Uterus (tissue), 2 donors: ENCODE measurements at regions not wholly inside any gene's neighbourhood (a gene's known extent, or its start where the extent isn't known, plus 50 kb on each side); places are given as distances from the start of the nearest gene placed in this dataset.

Experiments used
- CTCF ChIP-seq, 4 experiments: fragments of 200-600 bp in 2 of 4; fragments of 450-650 bp in 2 of 4; sonication (generic) in 2 of 4; IDR thresholded peaks; one replicate each; pipeline ENCODE4 v1.5.1; 2016 to 2019; ENCODE audit warnings: antibody characterized with exemption in 4 of 4, mild to moderate bottlenecking in 2 of 4, moderate library complexity in 1 of 4
- POLR2A ChIP-seq, 2 donors: fragments of 450-650 bp; IDR thresholded peaks; one replicate each; pipeline ENCODE4 v1.6.1; 2016; ENCODE audit warnings: antibody characterized with exemption in 2 of 2, mild to moderate bottlenecking in 1 of 2, moderate library complexity in 1 of 2

GRCh38 chr5:58136406-58136805, 323.5 kb downstream of the PLK2 start:
- TF ChIP-seq POLR2A (IDR thresholded peaks at IDR 0.05), result no peak
- TF ChIP-seq CTCF (IDR thresholded peaks at IDR 0.05), result no peak
